ENCODE measurements at regions not wholly inside any gene's neighbourhood (a gene's known extent, or its start where the extent isn't known, plus 50 kb on each side); places are given as distances from the start of the nearest gene placed in this dataset.

DNA sequence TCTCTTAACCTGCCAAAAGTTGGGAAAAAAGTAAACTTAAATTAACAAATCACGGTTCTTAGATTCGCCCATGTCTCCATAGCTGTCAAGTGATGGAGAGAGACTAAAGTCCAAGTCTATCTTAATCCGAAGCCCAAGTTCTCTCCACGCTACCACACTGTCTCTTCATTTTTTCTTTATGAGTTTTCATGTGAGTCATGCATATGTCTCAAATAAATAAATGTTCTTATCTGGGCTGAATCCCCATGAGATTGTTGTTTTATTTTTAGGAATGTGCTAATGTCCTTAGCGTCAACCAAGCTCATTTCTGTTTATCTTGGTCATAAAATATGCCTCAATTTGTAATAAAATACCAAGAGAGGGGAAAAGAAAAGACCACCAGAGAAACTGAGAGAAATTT, 169.3 kb downstream of the RCHY1 start:
- TF ChIP-seq, protein P1, sequence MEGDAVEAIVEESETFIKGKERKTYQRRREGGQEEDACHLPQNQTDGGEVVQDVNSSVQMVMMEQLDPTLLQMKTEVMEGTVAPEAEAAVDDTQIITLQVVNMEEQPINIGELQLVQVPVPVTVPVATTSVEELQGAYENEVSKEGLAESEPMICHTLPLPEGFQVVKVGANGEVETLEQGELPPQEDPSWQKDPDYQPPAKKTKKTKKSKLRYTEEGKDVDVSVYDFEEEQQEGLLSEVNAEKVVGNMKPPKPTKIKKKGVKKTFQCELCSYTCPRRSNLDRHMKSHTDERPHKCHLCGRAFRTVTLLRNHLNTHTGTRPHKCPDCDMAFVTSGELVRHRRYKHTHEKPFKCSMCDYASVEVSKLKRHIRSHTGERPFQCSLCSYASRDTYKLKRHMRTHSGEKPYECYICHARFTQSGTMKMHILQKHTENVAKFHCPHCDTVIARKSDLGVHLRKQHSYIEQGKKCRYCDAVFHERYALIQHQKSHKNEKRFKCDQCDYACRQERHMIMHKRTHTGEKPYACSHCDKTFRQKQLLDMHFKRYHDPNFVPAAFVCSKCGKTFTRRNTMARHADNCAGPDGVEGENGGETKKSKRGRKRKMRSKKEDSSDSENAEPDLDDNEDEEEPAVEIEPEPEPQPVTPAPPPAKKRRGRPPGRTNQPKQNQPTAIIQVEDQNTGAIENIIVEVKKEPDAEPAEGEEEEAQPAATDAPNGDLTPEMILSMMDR (IDR thresholded peaks at IDR 0.05), result no peak
- TF ChIP-seq POLR2A (IDR thresholded peaks at IDR 0.05), result no peak

All from right lobe of liver (tissue), 4 donors.